ENCODE measurements at regions not wholly inside any gene's neighbourhood (a gene's known extent, or its start where the extent isn't known, plus 50 kb on each side); places are given as distances from the start of the nearest gene placed in this dataset.

DNA sequence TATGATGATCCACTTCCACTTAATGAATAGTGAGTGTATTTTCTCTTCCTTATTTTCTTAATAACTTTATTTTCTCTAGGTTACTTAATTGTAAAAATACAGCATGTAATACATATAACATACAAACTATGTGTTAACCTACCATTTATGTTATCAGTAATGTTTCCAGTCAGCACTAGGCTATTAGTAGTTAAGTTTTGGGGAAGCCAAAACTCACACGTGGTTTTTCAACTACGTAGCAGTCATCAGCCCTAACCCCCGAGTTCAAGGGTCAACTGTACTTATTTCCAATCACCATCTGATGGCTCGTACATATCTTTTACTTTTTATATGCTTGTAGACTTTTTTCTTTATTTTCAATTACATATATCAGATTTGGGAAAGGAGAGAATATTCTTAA lies 95.7 kb downstream of the TNFSF13B start:
- no peak for TF ChIP-seq EZH2 (IDR thresholded peaks at IDR 0.05; ENCODE audit: borderline replicate concordance, insufficient read depth, low read depth, low read length, poor library complexity, severe bottlenecking)
- TF ChIP-seq, protein P1, sequence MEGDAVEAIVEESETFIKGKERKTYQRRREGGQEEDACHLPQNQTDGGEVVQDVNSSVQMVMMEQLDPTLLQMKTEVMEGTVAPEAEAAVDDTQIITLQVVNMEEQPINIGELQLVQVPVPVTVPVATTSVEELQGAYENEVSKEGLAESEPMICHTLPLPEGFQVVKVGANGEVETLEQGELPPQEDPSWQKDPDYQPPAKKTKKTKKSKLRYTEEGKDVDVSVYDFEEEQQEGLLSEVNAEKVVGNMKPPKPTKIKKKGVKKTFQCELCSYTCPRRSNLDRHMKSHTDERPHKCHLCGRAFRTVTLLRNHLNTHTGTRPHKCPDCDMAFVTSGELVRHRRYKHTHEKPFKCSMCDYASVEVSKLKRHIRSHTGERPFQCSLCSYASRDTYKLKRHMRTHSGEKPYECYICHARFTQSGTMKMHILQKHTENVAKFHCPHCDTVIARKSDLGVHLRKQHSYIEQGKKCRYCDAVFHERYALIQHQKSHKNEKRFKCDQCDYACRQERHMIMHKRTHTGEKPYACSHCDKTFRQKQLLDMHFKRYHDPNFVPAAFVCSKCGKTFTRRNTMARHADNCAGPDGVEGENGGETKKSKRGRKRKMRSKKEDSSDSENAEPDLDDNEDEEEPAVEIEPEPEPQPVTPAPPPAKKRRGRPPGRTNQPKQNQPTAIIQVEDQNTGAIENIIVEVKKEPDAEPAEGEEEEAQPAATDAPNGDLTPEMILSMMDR (IDR thresholded peaks at IDR 0.05) = no peak
